Loucy (cell line): ENCODE measurements at regions not wholly inside any gene's neighbourhood (a gene's known extent, or its start where the extent isn't known, plus 50 kb on each side); places are given as distances from the start of the nearest gene placed in this dataset.

Source experiments
- H2AFZ ChIP-seq: fragments of 200-600 bp; sonication (generic); 2 replicates; pipeline ENCODE4 v1.6.0; 2016; ENCODE audit warnings: antibody characterized with exemption, mild to moderate bottlenecking, low read length, moderate library complexity
- H3F3A ChIP-seq: fragments of 200-600 bp; 2 replicates; pipeline ENCODE4 v1.6.0; 2016; ENCODE audit warnings: antibody characterized with exemption, low read depth, mild to moderate bottlenecking
- H3K27me3 ChIP-seq: fragments of 200-600 bp; sonication (generic); 2 replicates; pipeline ENCODE4 v1.6.1; 2014; ENCODE audit warnings: low read length, mild to moderate bottlenecking; ENCODE audit not compliant: insufficient read depth, poor library complexity, severe bottlenecking
- H3K36me3 ChIP-seq: fragments of 200-600 bp; sonication (generic); 2 replicates; pipeline ENCODE4 v1.6.1; 2016; ENCODE audit warnings: low read length; ENCODE audit not compliant: insufficient read depth
- H3K4me1 ChIP-seq: fragments of 200-600 bp; sonication (generic); 2 replicates; pipeline ENCODE4 v1.5.1; 2014; ENCODE audit warnings: low read length, mild to moderate bottlenecking; ENCODE audit not compliant: insufficient read depth, poor library complexity, severe bottlenecking
- H3K4me2 ChIP-seq: fragments of 200-600 bp; sonication (generic); 2 replicates; pipeline ENCODE4 v1.6.0; 2014; ENCODE audit warnings: antibody characterized with exemption, low read length, low read depth, mild to moderate bottlenecking; ENCODE audit not compliant: poor library complexity, severe bottlenecking
- H3K4me3 ChIP-seq: fragments of 200-600 bp; sonication (generic); 2 replicates; pipeline ENCODE4 v1.5.1; 2014; ENCODE audit warnings: low read length, mild to moderate bottlenecking, mixed read lengths; ENCODE audit not compliant: poor library complexity, severe bottlenecking
- H3K79me2 ChIP-seq: fragments of 200-600 bp; sonication (generic); 2 replicates; pipeline ENCODE4 v1.6.1; 2014; ENCODE audit warnings: low read length; ENCODE audit not compliant: insufficient read depth
- H3K9ac ChIP-seq: fragments of 200-600 bp; sonication (generic); 2 replicates; pipeline ENCODE4 v1.6.0; 2014; ENCODE audit warnings: mild to moderate bottlenecking, low read depth, low read length, moderate library complexity; ENCODE audit not compliant: poor library complexity, severe bottlenecking
- H3K9me2 ChIP-seq: fragments of 200-600 bp; sonication (generic); replicated peaks from 2 replicates; pipeline ENCODE4 v1.6.1; 2016; ENCODE audit warnings: low read depth, low read length, mixed read lengths
- H3K9me3 ChIP-seq: fragments of 200-600 bp; sonication (generic); 2 replicates; pipeline ENCODE4 v1.6.1; 2014; ENCODE audit warnings: mild to moderate bottlenecking, antibody characterized with exemption, low read length, low read depth; ENCODE audit not compliant: insufficient read depth
- H4K20me1 ChIP-seq: fragments of 200-600 bp; sonication (generic); 2 replicates; pipeline ENCODE4 v1.6.0; 2014; ENCODE audit warnings: antibody characterized with exemption, low read length, mild to moderate bottlenecking; ENCODE audit not compliant: insufficient read depth, poor library complexity, severe bottlenecking
- EZH2phosphoT487 ChIP-seq: fragments of 200-600 bp; IDR thresholded peaks from 2 replicates; pipeline ENCODE4 v1.6.1; 2018; ENCODE audit warnings: antibody characterized with exemption, mild to moderate bottlenecking, moderate library complexity, borderline replicate concordance
- TF ChIP-seq, protein P1 (sequence below): fragments of 200-600 bp; sonication (generic); conservative IDR thresholded peaks from 2 replicates; pipeline ENCODE4 v1.5.1; 2014; ENCODE audit warnings: mild to moderate bottlenecking, antibody characterized with exemption, low read length

GRCh38 chr20:61082720-61083119, 169.3 kb upstream of the CDH4 start:
- TF ChIP-seq, protein P1, sequence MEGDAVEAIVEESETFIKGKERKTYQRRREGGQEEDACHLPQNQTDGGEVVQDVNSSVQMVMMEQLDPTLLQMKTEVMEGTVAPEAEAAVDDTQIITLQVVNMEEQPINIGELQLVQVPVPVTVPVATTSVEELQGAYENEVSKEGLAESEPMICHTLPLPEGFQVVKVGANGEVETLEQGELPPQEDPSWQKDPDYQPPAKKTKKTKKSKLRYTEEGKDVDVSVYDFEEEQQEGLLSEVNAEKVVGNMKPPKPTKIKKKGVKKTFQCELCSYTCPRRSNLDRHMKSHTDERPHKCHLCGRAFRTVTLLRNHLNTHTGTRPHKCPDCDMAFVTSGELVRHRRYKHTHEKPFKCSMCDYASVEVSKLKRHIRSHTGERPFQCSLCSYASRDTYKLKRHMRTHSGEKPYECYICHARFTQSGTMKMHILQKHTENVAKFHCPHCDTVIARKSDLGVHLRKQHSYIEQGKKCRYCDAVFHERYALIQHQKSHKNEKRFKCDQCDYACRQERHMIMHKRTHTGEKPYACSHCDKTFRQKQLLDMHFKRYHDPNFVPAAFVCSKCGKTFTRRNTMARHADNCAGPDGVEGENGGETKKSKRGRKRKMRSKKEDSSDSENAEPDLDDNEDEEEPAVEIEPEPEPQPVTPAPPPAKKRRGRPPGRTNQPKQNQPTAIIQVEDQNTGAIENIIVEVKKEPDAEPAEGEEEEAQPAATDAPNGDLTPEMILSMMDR: no peak
- no peak for TF ChIP-seq EZH2phosphoT487
- Histone ChIP-seq H3K27me3 (no peaks in the 10 kb centered on the region), H3K9me3 (peaks cover 6% of the 10 kb centered on the region; the same call in 1 of the 2 replicates), H3K4me2 (no peak overlapping the region), H3K79me2 (no peaks in the 10 kb centered on the region), H3K4me1 (no peaks in the 10 kb centered on the region), H3K9ac (no peak overlapping the region), H3K4me3 (no peak overlapping the region), H3K9me2 (no peaks in the 10 kb centered on the region), H3K36me3 (no peaks in the 10 kb centered on the region), H4K20me1 (no peaks in the 10 kb centered on the region), H2AFZ (no peak overlapping the region), H3F3A (no peaks in the 10 kb centered on the region)

GRCh38 chr20:61083431-61083830, 168.6 kb upstream of the CDH4 start:
- no peaks in the 10 kb centered on the region for H4K20me1 ChIP-seq
- no peaks in the 10 kb centered on the region for H3K79me2 ChIP-seq
- H3K4me2 ChIP-seq: no peak overlapping the region
- H3K27me3 ChIP-seq: no peaks in the 10 kb centered on the region
- no peak for TF ChIP-seq EZH2phosphoT487
- TF ChIP-seq, protein P1: no peak
- H3K9me3 ChIP-seq: peaks cover 6% of the 10 kb centered on the region; the same call in 1 of the 2 replicates
- H2AFZ ChIP-seq: no peak overlapping the region
- no peaks in the 10 kb centered on the region for H3K4me1 ChIP-seq
- no peak overlapping the region for H3K9ac ChIP-seq
- no peak overlapping the region for H3K4me3 ChIP-seq
- H3K36me3 ChIP-seq: no peaks in the 10 kb centered on the region
- no peaks in the 10 kb centered on the region for H3K9me2 ChIP-seq
- H3F3A ChIP-seq: no peaks in the 10 kb centered on the region

GRCh38 chr20:61086031-61086430, 166.0 kb upstream of the CDH4 start:
- Histone ChIP-seq H3K9me3 (peaks cover 6% of the 10 kb centered on the region; the same call in 1 of the 2 replicates), H3K4me2 (no peak overlapping the region)
- TF ChIP-seq EZH2phosphoT487: no peak
- TF ChIP-seq, protein P1: no peak

More at GRCh38 chr20:61086031-61086430, 166.0 kb upstream of the CDH4 start:
- Histone ChIP-seq H3K4me3 (no peak overlapping the region), H2AFZ (no peak overlapping the region), H3K36me3 (no peaks in the 10 kb centered on the region), H4K20me1 (no peaks in the 10 kb centered on the region), H3K79me2 (no peaks in the 10 kb centered on the region), H3F3A (no peaks in the 10 kb centered on the region), H3K27me3 (no peaks in the 10 kb centered on the region), H3K4me1 (no peaks in the 10 kb centered on the region), H3K9ac (no peak overlapping the region), H3K9me2 (no peaks in the 10 kb centered on the region)
